SKM-1 treated with dmso at 0.1 percent for 144 hours (cell line): ENCODE measurements at regions not wholly inside any gene's neighbourhood (a gene's known extent, or its start where the extent isn't known, plus 50 kb on each side); places are given as distances from the start of the nearest gene placed in this dataset.
A peak's percentile ranks its signal among the peaks of the same experiment; 100 is the strongest.
"Not testable (repeated sequence)": the region's sequence is repeated elsewhere in the genome, so short reads cannot be mapped to it uniquely, and the experiment has no call there.

Experiments used
- DNase-seq: peaks from one replicate; lab custom pipeline; 2025; ENCODE audit not compliant: unreplicated experiment; lab: John Stamatoyannopoulos, UW

DNA sequence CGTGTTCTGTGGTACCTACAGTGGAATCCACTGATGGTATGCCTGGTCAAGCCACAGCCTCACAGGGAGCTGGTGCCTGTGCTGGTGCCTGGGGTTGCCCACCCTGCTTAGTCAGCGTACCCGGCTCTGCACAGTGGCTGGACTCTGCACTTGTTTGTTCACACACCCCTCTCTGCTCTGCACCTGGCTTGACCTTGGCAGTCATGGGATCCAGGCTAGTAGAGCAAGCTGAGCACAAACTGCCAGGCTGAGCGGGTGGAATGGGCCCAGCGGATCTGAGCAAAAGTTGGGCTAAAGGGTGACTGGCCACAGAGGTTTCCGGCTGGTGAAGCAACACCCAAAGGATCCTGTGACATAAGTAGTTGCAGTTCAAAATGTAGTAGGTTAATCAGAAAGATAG, 163.5 kb downstream of the CDH19 start:
- no peak for DNase-seq

DNA sequence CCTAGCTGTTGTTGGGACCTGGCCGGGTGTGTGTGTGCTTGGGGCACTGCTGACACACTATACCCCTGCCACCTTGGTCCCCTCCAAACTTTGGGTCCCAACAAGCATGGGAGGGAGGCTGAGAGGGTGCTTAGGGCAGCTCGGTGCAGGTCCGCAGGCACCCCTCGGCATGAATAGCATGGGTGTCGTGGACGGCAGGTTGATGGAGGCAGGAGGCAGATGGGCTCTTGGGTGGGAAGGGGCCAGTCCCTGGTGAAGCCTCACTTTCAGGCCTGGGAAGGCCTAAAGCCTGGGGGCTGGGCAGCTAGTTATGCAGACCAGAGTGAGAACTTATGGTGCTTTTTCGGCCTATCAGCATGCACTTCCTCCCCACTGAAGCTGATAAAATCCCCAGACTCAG, 164.2 kb downstream of the CDH19 start:
- DNase-seq, result no peak

DNA sequence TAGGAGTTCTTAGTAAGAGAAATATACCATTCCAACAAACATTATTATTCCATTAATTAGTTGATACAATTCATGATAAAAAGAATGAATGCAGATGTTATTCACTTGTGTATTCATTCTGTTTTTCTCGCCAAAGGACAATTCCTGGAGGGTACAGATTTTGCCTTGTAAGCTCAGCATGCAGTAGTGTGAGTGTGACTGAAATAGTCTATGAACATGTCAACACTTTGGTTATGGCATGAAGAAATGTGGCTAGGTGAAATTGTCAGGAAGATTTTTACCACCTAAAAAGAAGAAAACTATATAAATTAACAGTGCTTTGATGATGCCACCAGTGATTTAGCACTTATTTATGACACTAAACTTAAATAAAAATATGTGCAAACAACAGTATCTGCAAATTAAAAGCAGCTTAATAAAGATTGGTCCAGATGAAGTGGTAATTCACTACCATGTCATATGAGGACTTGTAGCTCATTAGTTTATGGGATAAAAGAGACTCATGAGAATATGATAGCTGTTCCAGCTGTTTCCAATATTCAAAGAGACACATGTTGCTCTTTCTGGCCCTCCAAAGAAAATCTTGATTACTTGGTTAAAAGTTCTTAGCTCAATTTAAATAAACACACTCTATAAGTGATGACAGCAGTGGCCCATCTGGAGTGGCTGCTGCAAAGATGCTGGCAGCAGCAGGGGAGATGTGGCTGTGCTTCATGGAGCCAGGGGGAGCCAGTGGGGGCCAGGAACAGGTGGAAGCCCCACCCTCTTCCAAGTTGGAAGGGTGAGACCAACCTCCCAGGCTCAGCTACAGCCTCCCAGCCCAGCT, 165.0 kb downstream of the CDH19 start:
- DNase-seq, result no peak

DNA sequence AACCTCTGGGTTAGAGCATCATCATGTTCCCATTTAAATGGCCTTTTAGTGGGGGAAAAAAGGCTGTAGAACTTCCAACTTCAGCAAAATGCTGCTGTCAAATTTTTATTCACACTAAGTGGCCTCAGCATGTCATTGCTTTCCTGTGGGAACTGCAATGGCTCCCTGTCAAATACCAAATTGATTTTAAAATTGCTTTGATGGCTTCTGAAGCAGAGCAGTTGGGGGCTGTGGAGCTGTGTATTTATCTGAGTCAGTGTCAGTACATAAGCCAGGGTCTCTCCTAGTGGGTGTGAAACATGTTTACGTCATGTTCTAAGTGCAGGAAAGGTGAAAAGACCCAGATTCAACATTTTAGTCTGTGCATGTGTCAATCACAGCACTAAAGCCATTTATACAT, 171.3 kb downstream of the CDH19 start:
- no peak for DNase-seq

DNA sequence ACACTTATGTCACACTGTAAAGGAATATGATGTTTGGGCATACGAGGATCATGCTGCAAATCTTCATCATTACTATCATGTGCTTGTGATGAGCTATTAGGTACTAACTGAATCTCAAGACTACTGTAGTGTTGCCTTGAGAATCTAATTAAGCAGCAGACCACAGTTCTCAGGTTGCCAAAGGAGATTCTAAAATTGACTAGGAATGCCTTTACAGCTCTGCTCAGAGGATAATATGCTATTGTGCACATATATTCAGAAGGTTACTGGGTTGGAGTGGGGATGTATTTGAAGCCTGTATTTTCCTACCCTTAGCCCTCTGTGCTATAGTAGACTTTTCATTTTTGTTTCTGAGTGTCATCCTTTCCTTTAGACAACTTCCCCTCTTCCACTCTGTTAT, 175.1 kb downstream of the CDH19 start:
- no peak for DNase-seq

DNA sequence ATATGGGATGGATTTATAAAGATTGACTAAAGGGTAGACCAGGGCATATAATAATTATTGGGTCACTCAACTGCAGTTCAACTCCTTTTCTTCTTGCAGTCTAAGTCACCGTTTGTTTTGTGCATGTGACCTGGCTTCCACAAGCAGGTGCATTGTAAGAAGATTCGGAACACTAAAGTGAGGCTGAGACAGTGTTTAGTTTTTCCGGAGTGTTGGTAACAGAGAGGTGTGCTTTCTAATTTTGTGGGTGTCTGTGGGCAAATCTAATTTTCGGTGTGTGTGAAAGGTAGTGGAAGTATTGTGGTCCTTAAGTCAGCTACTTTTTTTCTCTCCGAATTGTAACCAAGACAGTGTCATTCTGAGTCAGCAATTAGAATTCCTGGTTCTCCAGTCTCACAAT, 184.5 kb downstream of the CDH19 start:
- no peak for DNase-seq

DNA sequence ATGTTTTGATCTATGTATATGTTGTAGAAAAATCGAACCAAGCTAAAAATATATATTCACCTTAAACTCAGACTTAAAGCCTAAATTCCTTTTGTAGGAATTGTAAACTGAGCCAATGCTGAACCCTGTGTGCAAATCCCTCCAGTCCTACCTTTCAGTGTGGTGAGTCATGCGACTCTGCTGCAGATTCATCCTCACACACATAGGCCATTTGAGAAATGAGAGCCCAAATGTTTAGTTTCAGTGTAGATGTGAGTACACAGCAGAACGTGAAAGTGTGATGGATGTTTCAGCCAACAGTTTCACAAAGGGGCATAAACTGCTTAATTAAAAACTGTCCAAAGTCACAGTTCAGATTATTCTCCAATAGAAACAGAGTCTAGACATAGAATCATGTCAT, 193.2 kb downstream of the CDH19 start:
- no peak for DNase-seq

DNA sequence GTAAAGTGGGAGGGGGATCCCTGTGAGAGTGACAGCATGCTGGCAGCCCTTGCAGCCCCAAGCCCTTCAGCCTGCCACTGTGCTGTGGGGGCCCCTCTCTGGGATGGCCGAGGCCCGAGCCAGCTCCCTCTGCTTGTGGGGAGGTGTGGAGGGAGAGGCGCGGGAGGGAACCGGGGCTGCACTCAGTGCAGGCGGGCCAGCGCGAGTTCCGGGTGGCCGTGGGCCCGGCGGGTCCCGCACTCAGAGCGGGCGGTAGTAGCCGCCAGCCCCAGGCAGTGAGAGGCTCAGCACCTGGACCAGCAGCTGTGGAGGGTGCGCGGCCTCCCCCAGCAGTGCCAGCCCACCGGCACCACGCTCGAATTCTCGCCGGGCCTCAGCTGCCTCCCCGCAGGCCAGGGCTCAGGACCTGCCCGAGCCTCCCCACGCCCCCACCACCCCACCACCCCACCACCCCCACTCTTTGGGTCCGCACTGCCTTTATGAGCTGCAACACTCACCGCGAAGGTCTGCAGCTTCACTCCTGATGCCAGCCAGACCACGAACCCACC, 208.1 kb downstream of the CDH19 start:
- no peak for DNase-seq

DNA sequence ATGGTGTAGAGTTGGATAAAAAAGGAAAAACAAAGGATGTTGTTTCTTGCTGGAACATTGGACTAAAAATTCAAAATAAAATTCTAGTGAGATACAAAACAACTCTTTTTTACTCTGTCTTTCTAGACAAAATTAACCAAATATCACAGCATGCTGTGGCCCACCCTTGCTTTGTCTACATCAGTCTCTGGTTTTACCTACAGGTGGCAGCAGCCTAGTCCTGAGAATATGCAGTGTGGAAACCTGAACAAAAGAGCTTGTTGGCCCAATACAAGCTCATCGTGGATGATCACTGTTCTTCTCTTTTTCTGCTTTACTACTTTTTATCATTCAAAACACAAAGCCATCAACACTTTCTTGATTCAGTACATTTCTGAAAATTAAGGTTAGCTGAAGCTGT, 210.4 kb downstream of the CDH19 start:
- no peak for DNase-seq

DNA sequence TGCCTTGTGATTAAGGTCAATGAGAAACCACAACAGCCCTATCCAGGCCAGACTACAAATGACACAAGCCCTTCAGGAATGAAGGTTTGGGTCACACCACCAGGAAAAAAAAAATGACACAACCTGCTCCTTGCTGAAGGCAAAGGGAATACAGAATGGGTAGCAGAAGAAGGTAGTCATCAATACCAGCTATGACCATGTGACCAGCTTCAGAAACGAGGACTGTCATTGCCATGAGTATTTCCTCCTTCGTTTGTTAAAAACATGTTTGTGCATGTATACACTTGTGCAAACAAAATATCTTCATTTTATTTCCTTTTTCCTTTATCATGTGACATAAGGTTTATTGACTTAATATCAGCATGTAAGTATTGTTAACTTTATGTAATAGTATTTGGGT, 226.6 kb downstream of the CDH19 start:
- no peak for DNase-seq

DNA sequence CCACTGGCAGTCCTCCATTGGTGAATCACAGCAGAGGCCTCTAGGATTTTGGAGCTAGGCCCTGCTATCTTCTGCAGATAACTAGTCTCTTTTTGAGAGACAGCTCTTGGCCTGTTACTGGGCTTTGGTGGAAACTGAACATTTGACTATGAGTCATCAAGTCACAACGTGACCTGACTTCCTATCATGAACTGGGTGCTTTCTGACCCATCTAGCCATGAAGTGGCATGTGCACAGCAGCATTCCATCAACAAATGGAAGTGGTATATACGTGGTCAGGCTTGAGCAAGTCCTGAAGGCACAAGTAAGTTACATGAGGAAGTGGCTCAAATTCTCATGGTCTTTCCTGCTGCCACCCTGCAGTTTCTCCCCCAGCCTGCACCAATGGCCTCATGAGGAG, 228.5 kb downstream of the CDH19 start:
- not testable (repeated sequence) for DNase-seq

DNA sequence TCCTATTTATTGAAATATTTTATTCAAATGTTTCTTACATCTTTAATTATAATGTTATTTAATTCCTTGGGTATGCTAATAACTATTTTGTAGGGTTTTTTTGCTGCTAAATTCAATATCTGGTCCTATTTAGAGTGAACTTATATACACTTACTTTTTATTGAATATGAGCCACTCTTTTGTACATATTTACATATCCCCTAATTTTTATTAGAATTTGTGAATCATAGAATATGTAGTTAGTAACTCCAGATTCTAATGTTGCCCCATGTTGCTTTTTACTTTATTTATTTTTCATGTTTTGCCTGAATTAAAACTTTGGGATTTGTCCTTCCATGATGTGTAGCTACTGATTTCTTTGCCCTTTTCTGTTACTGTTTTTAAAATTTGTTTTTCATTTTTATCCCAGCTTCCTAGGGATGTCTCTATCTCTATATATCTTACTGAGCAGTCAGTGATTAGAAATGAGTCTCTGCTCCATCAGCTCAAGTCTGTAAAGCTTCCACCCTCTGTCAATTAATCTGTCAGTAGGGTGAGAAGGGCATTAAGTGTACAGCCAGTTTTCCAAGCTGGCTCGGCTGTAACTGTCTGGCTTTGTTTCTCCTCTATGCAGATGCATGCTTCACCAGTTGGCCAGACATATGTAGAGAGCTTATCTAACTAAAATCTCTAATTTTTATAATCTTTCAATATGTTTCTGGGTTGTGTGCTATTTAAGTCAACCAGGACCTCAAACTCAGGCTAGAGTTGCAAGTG, 256.9 kb downstream of the CDH19 start:
- no peak for DNase-seq

DNA sequence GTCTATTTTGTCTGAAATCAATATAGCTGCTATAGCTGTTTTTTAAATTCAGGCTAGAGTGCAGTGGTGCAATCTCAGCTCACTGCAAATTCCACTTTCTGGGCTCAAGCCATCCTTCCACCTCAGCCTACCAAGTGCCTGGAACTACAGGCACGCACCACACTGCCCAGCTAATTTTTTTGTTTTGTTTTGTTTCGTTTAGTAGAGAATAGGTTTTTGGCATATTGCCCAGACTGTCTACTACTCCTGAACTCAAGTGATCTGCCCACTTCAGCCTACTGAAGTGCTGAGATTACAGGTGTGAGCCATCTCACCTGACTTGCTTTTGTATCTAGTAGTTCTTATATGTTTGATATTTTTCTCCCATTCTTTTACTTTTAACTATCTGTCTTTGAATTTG, 259.7 kb downstream of the CDH19 start:
- DNase-seq, result no peak

DNA sequence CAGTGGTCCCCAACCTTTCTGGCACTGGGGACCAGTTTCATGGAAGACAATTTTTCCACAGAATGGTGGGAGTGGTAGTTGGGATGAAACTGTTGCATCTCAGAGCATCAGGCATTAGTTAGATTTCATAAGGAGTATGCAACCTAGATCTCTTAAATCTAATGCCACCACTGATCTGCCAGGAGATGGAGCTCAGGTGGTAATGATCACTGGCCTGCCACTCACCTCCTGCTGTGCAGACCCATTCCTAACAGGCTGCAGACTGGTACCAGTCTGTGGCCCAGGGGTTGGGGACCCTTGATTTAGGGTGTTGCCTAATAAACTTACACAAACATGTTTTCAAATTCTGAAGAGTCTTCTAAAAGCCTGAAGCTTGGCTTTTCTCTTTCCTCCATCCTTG, 261.3 kb downstream of the CDH19 start:
- DNase-seq, result no peak

DNA sequence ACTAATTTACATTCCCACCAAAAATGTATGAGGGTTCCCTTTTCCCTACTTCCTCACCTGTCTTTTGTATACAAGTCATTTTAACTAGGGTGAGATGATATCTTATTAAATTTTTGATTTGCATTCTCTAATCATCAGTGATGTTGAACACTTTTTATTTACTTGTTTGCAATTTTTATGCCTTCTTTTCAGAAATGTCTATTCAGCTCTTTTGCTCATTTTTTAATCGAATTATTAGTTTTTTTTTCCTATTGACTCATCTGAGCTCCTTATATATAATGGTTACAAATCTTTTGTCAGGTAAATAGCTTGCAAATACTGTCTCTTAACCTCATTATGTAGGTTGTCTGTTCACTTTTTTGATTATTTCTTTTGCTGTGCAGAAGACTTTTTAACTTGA, 269.4 kb downstream of the CDH19 start:
- no peak for DNase-seq

DNA sequence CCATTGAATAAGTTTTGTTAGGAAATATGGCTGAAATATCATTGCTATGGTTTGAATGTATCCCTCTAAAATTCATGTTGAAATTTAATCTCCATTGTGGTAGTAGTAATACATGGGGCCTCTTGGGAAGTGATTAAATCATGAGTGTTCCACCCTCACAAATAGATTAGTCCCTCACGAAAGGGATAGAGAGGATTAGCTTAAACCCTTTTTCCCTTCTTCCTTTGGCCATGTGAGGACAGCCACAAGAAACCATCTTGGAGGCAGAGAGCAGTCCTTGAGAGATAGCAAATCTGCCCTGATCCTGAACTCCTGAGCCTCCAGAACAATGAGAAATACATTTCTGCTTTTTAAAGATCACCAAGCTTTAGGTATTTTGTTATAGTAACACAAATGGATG, 274.2 kb downstream of the CDH19 start:
- DNase-seq, result no peak

DNA sequence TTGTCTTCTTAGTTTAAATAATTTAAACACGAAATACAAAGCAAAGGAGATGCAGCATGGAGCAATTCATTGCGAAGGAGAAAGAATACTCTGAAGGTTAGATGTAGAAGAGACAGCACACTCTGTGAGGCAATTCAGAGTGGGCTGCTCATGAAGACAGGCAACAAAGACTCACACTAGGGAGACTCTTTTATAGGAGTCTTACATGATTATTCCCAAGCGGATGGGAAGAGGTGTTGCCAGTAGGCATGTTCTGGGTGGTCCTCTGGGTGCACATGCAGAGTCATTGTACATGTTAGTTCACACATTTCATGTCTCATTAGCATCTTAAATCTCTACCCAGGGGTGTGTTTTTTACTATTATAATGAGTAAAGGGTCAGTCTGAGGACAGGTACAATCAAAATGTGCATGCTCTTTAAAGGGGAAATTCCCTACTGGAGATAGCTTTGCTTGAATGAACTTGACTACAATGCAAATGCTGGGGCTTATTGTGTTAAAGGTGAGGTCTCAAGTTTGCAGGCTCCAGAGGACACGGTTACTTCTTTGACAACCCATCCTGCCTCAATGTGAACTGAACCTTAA, 275.5 kb downstream of the CDH19 start:
- DNase-seq, result no peak

DNA sequence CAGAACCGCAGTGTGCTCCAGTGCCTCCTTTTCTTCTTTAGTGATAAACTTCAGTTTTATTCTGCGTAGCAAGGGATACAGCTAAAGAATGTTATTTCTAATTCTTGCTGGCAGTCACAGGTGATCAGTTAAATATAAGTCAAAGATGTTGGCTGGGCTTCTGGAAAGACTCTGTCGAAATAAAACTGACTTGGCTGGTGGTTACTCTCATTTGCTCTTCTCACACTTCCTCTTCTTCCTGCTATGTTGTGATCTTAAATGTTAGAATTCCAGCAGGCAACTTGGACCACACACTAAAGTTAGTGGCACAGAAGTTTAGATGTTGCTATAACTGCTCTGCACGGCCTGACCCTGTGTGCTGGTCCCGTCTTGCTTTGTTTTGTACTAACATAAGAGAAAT, 278.6 kb downstream of the CDH19 start:
- DNase-seq, result peak; percentile 21

DNA sequence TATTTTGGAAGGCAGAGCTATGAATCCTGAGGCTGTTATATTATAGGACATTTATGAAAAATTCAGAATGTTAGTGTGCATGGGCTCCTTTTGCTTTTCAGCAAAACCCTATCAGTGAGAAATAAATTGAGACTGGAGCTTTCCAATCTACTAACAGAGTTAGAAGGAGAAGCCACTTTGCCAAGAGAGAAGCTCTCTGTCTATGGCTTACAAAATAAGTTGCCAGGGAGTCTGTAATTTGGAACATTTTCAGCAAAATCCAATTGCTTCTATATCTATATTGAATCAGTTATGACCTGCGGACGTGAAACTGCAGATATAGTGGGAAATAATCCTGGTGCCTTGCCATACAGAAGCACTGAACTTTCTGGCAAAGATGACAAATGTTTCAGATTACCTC, 279.3 kb downstream of the CDH19 start:
- no peak for DNase-seq

DNA sequence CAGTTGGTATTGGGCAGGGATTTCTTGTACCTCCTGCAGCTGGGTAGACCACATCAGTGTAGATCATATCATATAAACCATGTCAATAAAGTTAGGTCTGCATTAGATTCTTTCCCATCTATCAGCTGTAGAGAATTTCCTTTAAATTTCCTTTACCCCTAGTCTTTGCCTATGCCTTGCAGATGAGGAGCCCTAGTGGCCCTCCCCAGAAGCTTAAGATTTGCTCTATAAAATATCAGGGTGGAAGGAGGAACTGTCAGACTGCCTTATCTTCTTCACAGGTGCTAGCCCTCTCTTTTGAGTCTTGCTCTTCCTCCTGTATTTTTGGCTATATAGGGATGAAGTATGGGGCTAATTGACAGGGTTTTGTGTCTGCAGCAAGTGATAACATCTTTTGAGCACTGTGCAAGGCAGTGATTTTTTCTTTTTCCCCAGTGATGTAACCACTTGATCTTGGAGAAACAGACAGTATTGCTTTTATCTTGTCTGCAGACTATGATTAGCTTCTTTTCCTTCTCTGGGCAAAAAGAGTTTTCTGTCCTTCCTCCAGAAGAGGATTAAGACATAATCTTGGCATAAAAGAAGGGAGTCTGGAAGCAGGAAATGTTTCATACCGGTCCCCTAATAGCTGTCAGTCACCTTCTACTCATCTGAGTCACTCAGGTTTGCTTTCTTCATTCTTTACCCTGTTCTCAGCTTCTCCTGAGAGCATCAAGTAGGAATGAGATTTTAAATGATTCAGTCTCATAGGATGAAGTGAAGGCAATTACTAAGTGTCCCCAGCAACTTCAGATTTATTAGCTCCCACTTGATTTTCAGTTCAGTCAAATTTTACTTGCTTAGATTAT, 286.4 kb downstream of the CDH19 start:
- no peak for DNase-seq

DNA sequence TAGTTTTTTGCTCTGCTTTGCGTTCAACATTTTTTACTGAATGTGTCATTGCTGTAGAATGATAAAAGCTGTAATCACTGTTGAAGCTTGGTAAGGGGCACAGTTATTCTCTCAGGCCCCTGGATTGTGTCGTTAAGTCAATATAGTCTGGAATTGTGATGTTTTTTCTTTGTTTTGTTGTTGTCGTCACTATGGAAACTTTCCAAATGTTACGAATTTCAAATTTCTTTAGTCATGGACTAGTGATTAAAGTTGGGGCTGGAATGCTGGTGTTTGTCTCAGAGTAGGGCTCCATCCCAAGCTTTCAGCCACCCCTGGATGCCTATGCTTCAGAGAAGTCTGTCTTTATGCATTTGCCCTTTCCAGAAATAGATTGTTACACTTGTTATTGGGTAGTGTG, 287.2 kb downstream of the CDH19 start:
- no peak for DNase-seq
